RWPE1 (cell line): ENCODE measurements at regions not wholly inside any gene's neighbourhood (a gene's known extent, or its start where the extent isn't known, plus 50 kb on each side); places are given as distances from the start of the nearest gene placed in this dataset.

ENCODE experiments used
- CTCF ChIA-PET: fragments of 350-600 bp; sonication (Branson Sonifier 250); formaldehyde crosslinking; extraction: SDS; loops from one replicate; lab custom pipeline; 2021; lab: Yijun Ruan, JAX
- POLR2A ChIA-PET: fragments of 400-600 bp; formaldehyde crosslinking; extraction: SDS; loops from one replicate; lab custom pipeline; 2020; ENCODE audit warnings: antibody characterized with exemption; ENCODE audit not compliant: low non-redundant PET; lab: Yijun Ruan, JAX
- DNase-seq: peaks from one replicate; pipeline ENCODE4 v3.0.0; 2012; ENCODE audit warnings: low spot score
- H3K27ac ChIP-seq: fragments of 450-650 bp; 2 replicates; pipeline ENCODE4 v1.5.1; 2017
- TF ChIP-seq, protein P1 (sequence below): fragments of 450-650 bp; conservative IDR thresholded peaks from 2 replicates; pipeline ENCODE4 v1.5.1; 2017; ENCODE audit warnings: low read depth, mild to moderate bottlenecking

DNA sequence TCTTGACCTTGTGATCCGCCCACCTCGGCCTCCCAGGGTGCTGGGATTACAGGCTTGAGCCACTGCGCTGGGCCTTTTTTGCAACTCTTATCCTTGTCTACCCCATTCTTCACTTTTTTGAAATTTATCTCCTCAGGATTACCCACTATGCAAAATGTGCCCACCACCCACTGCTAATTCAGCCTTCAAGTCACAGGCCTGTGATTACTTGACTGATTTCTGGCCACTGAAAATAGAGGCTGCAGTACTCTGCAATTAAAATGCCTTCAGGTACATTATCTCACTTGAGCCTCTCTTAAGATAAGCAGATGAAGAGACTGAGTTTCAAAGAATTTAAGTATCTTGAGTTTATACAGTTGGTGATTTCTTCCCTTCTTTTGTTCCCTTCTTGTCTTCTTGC lies 112.4 kb upstream of the SPATA31D4 start:
- TF ChIP-seq, protein P1, sequence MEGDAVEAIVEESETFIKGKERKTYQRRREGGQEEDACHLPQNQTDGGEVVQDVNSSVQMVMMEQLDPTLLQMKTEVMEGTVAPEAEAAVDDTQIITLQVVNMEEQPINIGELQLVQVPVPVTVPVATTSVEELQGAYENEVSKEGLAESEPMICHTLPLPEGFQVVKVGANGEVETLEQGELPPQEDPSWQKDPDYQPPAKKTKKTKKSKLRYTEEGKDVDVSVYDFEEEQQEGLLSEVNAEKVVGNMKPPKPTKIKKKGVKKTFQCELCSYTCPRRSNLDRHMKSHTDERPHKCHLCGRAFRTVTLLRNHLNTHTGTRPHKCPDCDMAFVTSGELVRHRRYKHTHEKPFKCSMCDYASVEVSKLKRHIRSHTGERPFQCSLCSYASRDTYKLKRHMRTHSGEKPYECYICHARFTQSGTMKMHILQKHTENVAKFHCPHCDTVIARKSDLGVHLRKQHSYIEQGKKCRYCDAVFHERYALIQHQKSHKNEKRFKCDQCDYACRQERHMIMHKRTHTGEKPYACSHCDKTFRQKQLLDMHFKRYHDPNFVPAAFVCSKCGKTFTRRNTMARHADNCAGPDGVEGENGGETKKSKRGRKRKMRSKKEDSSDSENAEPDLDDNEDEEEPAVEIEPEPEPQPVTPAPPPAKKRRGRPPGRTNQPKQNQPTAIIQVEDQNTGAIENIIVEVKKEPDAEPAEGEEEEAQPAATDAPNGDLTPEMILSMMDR = no peak
- ChIA-PET POLR2A (no interaction called here), CTCF (no interaction called here)
- no peak overlapping the region for H3K27ac ChIP-seq
- no peak for DNase-seq

DNA sequence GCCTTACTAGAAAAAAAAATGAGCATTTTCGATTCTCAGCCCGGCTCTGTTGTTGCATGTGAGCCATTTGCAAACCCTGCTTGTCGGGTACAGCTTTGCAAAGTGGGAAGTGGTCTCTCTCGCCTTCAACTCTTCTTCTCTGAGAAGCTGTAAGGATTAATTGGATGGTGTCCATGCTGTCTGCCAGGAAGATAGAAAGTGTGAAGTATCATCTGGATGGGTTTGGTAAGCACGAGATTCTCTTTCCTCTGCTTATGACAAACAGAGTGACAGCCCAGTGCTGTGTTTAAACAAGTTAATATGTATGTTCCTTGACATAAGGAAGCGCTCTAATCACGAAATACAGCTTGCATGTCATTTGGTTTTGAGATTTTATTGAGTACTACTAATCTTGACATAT lies 109.1 kb upstream of the SPATA31D4 start:
- POLR2A ChIA-PET = no interaction called here
- CTCF ChIA-PET = no interaction called here
- DNase-seq = no peak
- TF ChIP-seq, protein P1 = no peak
- no peak overlapping the region for H3K27ac ChIP-seq

GRCh38 chr9:81819859-81820546 lies 108.2 kb upstream of the SPATA31D4 start:
- no peak overlapping the region for H3K27ac ChIP-seq
- ChIA-PET POLR2A (no interaction called here), CTCF (no interaction called here)
- DNase-seq = no peak
- TF ChIP-seq, protein P1 = no peak

DNA sequence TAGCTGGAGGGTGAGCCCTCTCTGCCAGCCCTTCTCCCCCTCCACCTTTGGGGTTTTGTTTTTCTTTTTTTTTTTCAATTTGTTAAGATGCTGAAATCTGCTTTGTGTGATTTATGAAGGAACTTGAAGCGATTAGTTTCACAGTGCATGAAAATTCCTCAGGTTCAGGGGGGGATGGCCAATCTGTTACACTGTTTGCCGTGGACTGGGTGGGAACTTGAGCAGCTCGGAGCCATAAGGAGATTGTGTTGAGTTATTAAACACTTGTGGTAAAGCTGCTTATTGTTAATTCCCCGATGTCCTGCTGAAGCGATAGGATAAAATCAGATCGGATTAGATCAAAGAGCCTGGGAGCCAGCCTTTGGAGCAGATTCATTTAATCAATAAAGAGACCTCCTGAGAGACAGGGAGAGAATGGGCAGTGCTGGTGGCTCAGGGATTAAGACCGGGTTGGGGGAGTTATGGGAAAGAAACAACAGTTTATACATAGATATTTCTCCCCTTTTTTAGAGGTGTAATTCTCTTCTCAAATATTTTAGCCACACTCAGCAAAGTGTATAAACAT lies 105.8 kb upstream of the SPATA31D4 start:
- no peak overlapping the region for H3K27ac ChIP-seq
- CTCF ChIA-PET = no interaction called here
- POLR2A ChIA-PET = interaction anchor here (0.7 kb wide), 1 partner anchor 134 kb away, joined by 3 read pairs; no protein-coding TSS in a partner anchor
- TF ChIP-seq, protein P1 = no peak
- no peak for DNase-seq

- no peak for DNase-seq
- ChIA-PET CTCF (no interaction called here), POLR2A (no interaction called here)
- TF ChIP-seq, protein P1 = no peak
- no peak overlapping the region for H3K27ac ChIP-seq
Observed at GRCh38 chr9:81822967-81823366, 105.3 kb upstream of the SPATA31D4 start.

GRCh38 chr9:81823672-81824554 lies 104.3 kb upstream of the SPATA31D4 start:
- ChIA-PET CTCF (interaction anchor here (0.6 to 1.0 kb wide), 2 partner anchors 25 to 71 kb away, joined by 3 to 4 read pairs; no protein-coding TSS in a partner anchor), POLR2A (no interaction called here)
- H3K27ac ChIP-seq = no peak overlapping the region
- TF ChIP-seq, protein P1 = no peak
- no peak for DNase-seq
